Endothelial cell of umbilical vein (primary cell): ENCODE measurements at regions not wholly inside any gene's neighbourhood (a gene's known extent, or its start where the extent isn't known, plus 50 kb on each side); places are given as distances from the start of the nearest gene placed in this dataset.

ENCODE experiments used
- BruUV-seq: library from RNA; stranded (reverse); fragments of 400-500 nt; replicated peaks from 2 replicates; lab custom pipeline; 2021; lab: Mats Ljungman, UMichigan
- CTCF ChIA-PET: fragments of 300-600, 350-600 bp; sonication (Branson Sonifier 250); formaldehyde crosslinking; loops from one replicate; lab custom pipeline; 2021; ENCODE audit warnings: antibody characterized with exemption, inconsistent platforms; lab: Charles Lee
- POLR2A ChIA-PET: fragments of 300-600, 350-600 bp; sonication (Branson Sonifier 250); formaldehyde crosslinking; loops from one replicate; lab custom pipeline; 2021; ENCODE audit warnings: antibody characterized with exemption, inconsistent platforms; lab: Charles Lee
- DNase-seq: peaks from one replicate; pipeline ENCODE4 v3.0.0-alpha.2; 2011; ENCODE audit warnings: low read depth, low spot score
- FAIRE-seq: peaks from 2 replicates; lab custom pipeline; 2011; peaks lifted over from hg19 to GRCh38; lab: Jason Lieb, UNC
- H2AFZ ChIP-seq: 2 replicates; pipeline ENCODE4 v1.6.0; 2012; ENCODE audit warnings: low read depth, low read length, control low read depth, inconsistent platforms
- H3K27ac ChIP-seq: 2 replicates; pipeline ENCODE4 v1.5.1; 2011; ENCODE audit warnings: low read depth, mild to moderate bottlenecking, control low read depth, low read length, moderate library complexity; ENCODE audit not compliant: insufficient read depth
- H3K27me3 ChIP-seq, 2 experiments: 2 replicates each; pipeline versions ENCODE4 v1.6.0 to v1.6.1; 2011; ENCODE audit warnings: low read length in 2 of 2, mixed read lengths in 1 of 2; ENCODE audit not compliant: control insufficient read depth in 2 of 2, insufficient read depth in 2 of 2
- H3K36me3 ChIP-seq, 2 experiments: 2 replicates in 1 of 2; 3 replicates in 1 of 2; pipeline ENCODE4 v1.5.1; 2011; ENCODE audit warnings: low read length in 2 of 2, mild to moderate bottlenecking in 1 of 2, moderate library complexity in 1 of 2; ENCODE audit not compliant: control insufficient read depth in 2 of 2, insufficient read depth in 2 of 2; ENCODE audit errors: extremely low read depth in 1 of 2
- H3K4me1 ChIP-seq: 3 replicates; pipeline ENCODE4 v1.5.1; 2011; ENCODE audit warnings: mild to moderate bottlenecking, low read length; ENCODE audit not compliant: control insufficient read depth, insufficient read depth; ENCODE audit errors: extremely low read depth
- H3K4me2 ChIP-seq: 2 replicates; pipeline ENCODE4 v1.6.1; 2011; ENCODE audit warnings: low read length, control low read depth, mixed read lengths; ENCODE audit not compliant: insufficient read depth
- H3K4me3 ChIP-seq, 3 experiments: fragments of 200-600 bp in 1 of 3; sonication (generic), shearing (Covaris generic) in 1 of 3; replicated peaks in 1 of 3; 2 replicates each; pipeline ENCODE4 v1.5.1; 2011 to 2016; ENCODE audit warnings: control low read depth in 3 of 3, low read length in 3 of 3, mild to moderate bottlenecking in 2 of 3, inconsistent platforms in 1 of 3, low read depth in 1 of 3, moderate library complexity in 1 of 3; ENCODE audit not compliant: insufficient read depth in 1 of 3
- H3K79me2 ChIP-seq: 2 replicates; pipeline ENCODE4 v1.6.0; 2012; ENCODE audit warnings: low read length, inconsistent platforms; ENCODE audit not compliant: control insufficient read depth, insufficient read depth
- H3K9ac ChIP-seq: replicated peaks from 2 replicates; pipeline ENCODE3; 2011; ENCODE audit warnings: low read length, control low read depth; ENCODE audit not compliant: insufficient read depth; ENCODE audit errors: extremely low read depth
- H3K9me1 ChIP-seq: replicated peaks from 3 replicates; pipeline ENCODE4 v1.6.0; 2011; ENCODE audit warnings: mild to moderate bottlenecking, low read length; ENCODE audit not compliant: control insufficient read depth, insufficient read depth; ENCODE audit errors: extremely low read depth
- H3K9me3 ChIP-seq: replicated peaks from 2 replicates; pipeline ENCODE4 v1.5.1; 2012; ENCODE audit warnings: low read length, inconsistent platforms; ENCODE audit not compliant: control insufficient read depth, insufficient read depth
- H4K20me1 ChIP-seq: replicated peaks from 2 replicates; pipeline ENCODE3; 2011; ENCODE audit warnings: mild to moderate bottlenecking, low read length; ENCODE audit not compliant: control insufficient read depth, insufficient read depth; ENCODE audit errors: extremely low read depth
- CTCF ChIP-seq, 2 donors: IDR thresholded peaks; 1 replicate in 1 of 2; 2 replicates in 1 of 2; pipeline ENCODE4 v1.5.1; 2011; ENCODE audit warnings: low read length in 2 of 2, mild to moderate bottlenecking in 2 of 2, moderate library complexity in 2 of 2, control low read depth in 1 of 2, inconsistent platforms in 1 of 2, low read depth in 1 of 2; ENCODE audit not compliant: insufficient read depth in 1 of 2; ENCODE audit errors: extremely low read depth in 1 of 2
- EZH2 ChIP-seq: IDR thresholded peaks from 2 replicates; pipeline ENCODE4 v1.6.1; 2012; ENCODE audit warnings: borderline replicate concordance, low read depth, mild to moderate bottlenecking, moderate library complexity, low read length, inconsistent platforms; ENCODE audit not compliant: severe bottlenecking
- FOS ChIP-seq: IDR thresholded peaks from 2 replicates; pipeline ENCODE4 v1.6.1; 2011; ENCODE audit warnings: mild to moderate bottlenecking, low read length, moderate library complexity, borderline replicate concordance; ENCODE audit not compliant: insufficient read depth
- GATA2 ChIP-seq: IDR thresholded peaks from 2 replicates; pipeline ENCODE4 v1.7.0; 2011; ENCODE audit warnings: low read depth, mild to moderate bottlenecking, moderate library complexity, mixed read lengths, low read length; ENCODE audit not compliant: insufficient read length, insufficient read depth
- JUN ChIP-seq: IDR thresholded peaks from 2 replicates; pipeline ENCODE4 v1.6.1; 2011; ENCODE audit warnings: borderline replicate concordance, low read depth; ENCODE audit not compliant: insufficient read length, insufficient read depth
- MAX ChIP-seq: IDR thresholded peaks from 2 replicates; pipeline ENCODE4 v1.6.1; 2011; ENCODE audit not compliant: insufficient read depth, insufficient read length
- MYC ChIP-seq: IDR thresholded peaks from one replicate; pipeline ENCODE4 v1.6.1; 2011; ENCODE audit warnings: mild to moderate bottlenecking, low read depth, low read length
- POLR2A ChIP-seq: IDR thresholded peaks from 2 replicates; pipeline ENCODE4 v1.6.1; 2012; ENCODE audit warnings: low read depth, mild to moderate bottlenecking, control low read depth, low read length
- POLR2AphosphoS5 ChIP-seq: IDR thresholded peaks from 2 replicates; pipeline ENCODE4 v1.6.1; 2012; ENCODE audit warnings: low read depth, mild to moderate bottlenecking, control low read depth, low read length, moderate library complexity; ENCODE audit not compliant: insufficient read depth
- dilution Hi-C: fragments of 300-500 bp; cut with MboI; formaldehyde crosslinking; loops from one replicate; pipeline ENCODE4 v1.15.0; 2019; ENCODE audit warnings: low sequenced_read_pairs; ENCODE audit not compliant: extremely low pct_ligation_motif_present
- intact Hi-C: fragments of 100-400 bp; cut with micrococcal nuclease; formaldehyde crosslinking; loops from one replicate; pipeline ENCODE4 v1.10.0; 2022

GRCh38 chr1:68812333-68812732 is 315.5 kb upstream of the DEPDC1 start:
- no peak for FAIRE-seq
- intact Hi-C loops (no loop called here), dilution Hi-C loops (no loop called here)
- no peak overlapping the region for H3K9ac ChIP-seq
- no peaks in the 10 kb centered on the region for H3K4me1 ChIP-seq
- CTCF ChIA-PET = no interaction called here
- no peaks in the 10 kb centered on the region for H4K20me1 ChIP-seq
- TF ChIP-seq MAX = no peak
- no peak for TF ChIP-seq CTCF (IDR thresholded peaks at IDR 0.05; ENCODE audit: extremely low read depth in 1 of 2, insufficient read depth in 1 of 2, low read depth in 1 of 2, low read length in 2 of 2)
- TF ChIP-seq POLR2AphosphoS5 = no peak
- no peak for TF ChIP-seq POLR2A
- TF ChIP-seq MYC = no peak
- no peak for TF ChIP-seq JUN
- no peak for TF ChIP-seq FOS
- no peak for TF ChIP-seq GATA2
- no peak for TF ChIP-seq EZH2
- H2AFZ ChIP-seq = no peak overlapping the region
- BruUV-seq = no TSS peak
- POLR2A ChIA-PET = no interaction called here
- H3K9me3 ChIP-seq = no peaks in the 10 kb centered on the region
- DNase-seq = no peak
- H3K27ac ChIP-seq = no peak overlapping the region
- no peak overlapping the region for H3K4me2 ChIP-seq
- H3K79me2 ChIP-seq = no peaks in the 10 kb centered on the region
- H3K9me1 ChIP-seq = no peaks in the 10 kb centered on the region
- H3K27me3 ChIP-seq = no peaks in the 10 kb centered on the region
- H3K4me3 ChIP-seq = no peak overlapping the region
- no peaks in the 10 kb centered on the region for H3K36me3 ChIP-seq
